Jurkat, Clone E6-1 (cell line): ENCODE measurements at regions not wholly inside any gene's neighbourhood (a gene's known extent, or its start where the extent isn't known, plus 50 kb on each side); places are given as distances from the start of the nearest gene placed in this dataset.
"Not testable (repeated sequence)": the region's sequence is repeated elsewhere in the genome, so short reads cannot be mapped to it uniquely, and the experiment has no call there.

Experiments
- DNase-seq: peaks from one replicate; pipeline ENCODE4 v3.0.0-alpha.2; 2011; ENCODE audit warnings: low read depth, low spot score
- H3K4me3 ChIP-seq: 2 replicates; pipeline ENCODE4 v1.5.1; 2011; ENCODE audit warnings: mild to moderate bottlenecking, low read length, control low read depth, moderate library complexity

DNA sequence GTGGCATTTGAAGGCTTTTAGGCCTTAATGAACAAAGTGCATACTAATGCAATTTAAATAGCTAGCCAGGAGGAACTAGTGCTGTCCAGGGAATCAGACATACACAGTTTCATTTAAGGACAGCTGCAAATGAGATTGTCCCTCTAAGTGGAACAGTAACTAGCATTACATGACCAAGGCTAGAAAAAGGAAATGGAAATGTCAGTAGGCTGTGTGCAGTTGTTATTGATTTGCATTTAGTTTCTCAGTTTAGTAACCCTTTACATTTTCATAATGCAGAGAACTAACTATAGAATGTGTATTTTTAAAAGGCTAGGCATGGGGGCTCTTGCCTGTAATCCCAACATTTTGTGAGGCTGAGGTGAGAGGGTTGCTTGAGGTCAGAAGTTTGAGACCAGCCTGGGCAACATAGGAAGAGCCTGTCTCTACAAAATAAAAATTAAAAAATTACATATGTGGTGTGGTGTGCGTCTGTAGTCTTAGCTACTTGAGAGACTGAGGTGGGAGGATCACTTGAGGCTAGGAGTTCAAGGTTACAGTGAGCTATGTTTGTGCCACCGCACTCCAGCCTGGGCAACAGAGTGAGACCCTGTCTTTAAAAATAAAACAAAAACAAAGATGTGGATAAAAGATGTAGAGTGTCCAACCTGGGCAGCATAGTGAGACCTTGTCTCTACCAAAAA, 468.0 kb downstream of the UTRN start:
- no peak overlapping the region for H3K4me3 ChIP-seq
- DNase-seq = no peak

DNA sequence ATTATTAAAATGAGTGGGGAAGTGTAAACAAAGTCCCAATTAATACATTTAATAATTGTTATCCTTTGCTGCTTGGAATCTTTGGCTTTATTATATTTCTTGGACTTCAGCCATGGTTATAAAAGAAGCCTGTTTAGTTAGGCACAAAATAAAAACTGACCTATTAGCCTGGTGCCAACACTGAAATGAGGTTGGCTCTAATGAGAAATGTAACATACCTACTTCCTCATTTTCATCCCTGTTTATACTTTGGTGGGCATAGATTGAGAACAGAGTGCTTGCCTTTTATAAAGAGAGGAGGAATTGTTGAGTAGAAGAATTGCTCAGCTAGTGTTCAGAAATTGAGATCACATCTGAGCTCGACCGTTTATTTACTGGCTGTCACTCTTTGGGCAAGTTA, 471.3 kb downstream of the UTRN start:
- DNase-seq = no peak
- no peak overlapping the region for H3K4me3 ChIP-seq

DNA sequence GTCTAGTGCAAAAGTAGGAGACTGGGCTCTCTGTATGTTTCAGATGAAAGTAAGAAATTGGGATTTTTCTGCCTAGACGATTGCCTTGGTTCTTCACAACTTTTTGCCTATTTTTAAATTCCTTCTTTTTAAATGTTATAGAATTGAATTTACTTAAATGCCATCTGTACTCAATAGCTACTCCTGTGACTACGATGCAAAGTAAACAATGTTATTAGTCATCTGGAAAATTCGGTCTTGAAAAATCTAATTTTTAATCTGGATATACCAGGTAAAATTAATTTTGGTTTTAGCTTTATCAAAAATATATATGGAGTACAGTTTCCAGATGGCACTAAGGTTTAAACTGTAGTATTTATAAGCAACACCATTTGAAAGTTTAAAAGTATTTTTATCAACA, 472.2 kb downstream of the UTRN start:
- no peak overlapping the region for H3K4me3 ChIP-seq
- no peak for DNase-seq

DNA sequence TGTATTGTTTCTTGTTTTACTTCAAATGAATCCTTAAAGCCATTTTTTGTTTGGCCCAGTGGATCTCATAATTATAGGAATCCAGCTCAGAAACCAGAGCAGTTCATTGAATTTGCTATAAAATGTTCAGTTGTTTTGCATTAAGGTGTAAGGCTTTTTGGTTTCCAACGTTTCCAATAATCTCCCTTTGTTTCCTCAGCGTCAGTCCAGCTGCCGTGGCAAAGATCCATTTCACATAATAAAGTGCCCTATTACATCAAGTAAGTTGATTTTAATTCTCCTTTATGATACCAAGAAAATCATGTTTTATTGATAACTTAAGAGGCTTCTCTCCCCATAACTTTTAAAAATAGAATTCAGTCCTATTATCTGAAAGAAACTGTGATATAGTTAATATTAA, 472.6 kb downstream of the UTRN start:
- no peak for DNase-seq
- no peak overlapping the region for H3K4me3 ChIP-seq

DNA sequence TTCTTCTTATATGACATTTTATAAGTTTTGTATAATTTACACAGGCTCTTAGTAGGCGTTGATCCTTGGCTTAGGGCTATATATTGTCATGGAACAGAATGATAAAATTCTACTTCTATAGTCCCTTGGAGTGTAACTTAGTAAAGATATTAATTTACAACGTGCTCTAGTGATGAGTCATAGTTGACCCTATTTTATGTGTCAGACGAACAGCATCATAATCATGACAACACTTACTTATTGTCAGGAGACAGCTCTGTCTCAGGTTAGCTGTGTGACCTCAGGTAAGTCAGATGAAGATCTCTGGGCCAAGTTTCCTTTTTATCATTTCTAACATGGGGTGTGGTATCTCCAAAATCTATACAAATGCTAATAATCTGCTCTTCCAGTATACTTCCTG, 473.5 kb downstream of the UTRN start:
- DNase-seq = no peak
- no peak overlapping the region for H3K4me3 ChIP-seq

DNA sequence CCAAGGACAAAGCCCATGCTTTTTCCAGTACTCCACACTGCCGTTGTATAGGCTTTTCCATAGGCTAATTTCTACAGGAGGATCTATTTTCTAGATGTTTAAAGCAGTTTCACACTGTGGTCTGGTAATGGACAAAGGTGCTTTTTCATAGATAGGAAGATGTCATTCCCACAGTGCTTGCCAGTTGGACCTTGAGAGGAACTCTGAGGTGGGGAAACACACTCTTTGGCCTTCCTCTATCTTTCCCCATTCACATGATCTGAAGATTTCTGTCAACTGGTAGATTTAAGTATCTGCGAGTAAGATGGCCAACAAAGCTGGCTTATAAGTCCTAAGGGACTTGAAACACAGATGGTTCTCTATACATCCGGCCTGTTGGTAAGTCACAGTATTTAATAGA, 477.3 kb downstream of the UTRN start:
- no peak for DNase-seq
- H3K4me3 ChIP-seq = no peak overlapping the region

DNA sequence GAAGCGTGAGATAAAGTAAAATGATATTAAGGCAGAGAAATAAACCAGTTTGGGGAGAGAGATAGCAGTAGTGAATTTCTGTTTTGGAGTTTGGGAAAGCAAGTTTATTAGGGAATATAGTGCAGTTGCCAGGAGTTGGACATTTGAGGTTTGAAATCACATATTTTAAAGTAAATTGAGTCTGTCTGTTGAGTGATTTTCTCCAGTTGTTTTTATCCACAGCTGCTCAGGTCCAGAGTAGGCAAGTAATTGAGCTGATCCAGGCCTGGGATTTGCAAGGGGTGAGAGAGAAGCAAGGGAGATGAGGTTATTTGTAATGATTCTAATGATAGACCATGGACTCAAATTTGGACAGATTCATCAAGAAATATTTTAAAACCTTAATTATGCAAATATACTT, 481.9 kb downstream of the UTRN start:
- DNase-seq = no peak

DNA sequence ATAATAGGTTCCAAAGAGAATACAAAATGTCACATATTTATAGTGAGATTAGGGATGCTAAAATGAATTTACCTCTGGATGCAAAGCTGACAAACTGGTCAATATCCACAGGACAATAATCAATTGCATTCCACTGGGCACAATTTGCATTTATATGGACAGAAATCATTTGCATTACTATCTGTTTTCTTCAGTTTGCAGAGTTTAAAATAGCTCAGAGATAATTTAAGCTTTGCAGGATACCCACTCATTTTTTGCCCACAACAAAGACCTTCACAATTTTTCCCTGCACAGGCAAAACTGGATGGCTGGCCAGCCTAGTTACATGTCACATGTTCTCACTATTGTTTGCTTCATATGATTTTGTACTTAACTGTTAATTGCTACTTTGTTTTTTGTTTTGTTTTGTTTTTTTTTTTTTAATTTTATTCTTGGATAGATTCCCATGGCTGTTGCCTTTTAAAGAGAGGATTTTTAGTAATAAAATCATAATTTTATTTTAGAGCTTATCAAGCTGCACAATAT, 483.5 kb downstream of the UTRN start:
- H3K4me3 ChIP-seq = no peak overlapping the region
- no peak for DNase-seq

More for the DNA sequence above, 481.9 kb downstream of the UTRN start:
- no peak overlapping the region for H3K4me3 ChIP-seq

DNA sequence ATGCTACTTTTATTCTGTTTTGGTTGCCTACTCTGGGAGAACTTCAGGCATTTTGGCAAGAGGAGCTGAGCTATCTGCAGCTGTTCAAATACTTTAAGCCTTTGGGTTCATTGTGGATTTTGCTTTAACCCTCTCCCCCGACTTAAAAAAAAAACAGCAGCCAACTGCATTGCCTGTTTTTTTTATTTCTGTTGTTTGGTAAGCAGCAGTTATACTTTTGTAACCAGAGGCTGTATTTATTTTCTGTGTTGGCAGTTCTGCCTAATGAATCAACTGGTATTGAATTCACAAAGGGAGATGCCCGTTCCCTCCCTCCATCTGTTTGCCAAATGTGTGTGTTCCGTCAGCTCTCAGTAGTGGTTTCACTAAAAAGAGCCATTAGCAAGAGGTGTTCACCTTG, 484.0 kb downstream of the UTRN start:
- no peak for DNase-seq

DNA sequence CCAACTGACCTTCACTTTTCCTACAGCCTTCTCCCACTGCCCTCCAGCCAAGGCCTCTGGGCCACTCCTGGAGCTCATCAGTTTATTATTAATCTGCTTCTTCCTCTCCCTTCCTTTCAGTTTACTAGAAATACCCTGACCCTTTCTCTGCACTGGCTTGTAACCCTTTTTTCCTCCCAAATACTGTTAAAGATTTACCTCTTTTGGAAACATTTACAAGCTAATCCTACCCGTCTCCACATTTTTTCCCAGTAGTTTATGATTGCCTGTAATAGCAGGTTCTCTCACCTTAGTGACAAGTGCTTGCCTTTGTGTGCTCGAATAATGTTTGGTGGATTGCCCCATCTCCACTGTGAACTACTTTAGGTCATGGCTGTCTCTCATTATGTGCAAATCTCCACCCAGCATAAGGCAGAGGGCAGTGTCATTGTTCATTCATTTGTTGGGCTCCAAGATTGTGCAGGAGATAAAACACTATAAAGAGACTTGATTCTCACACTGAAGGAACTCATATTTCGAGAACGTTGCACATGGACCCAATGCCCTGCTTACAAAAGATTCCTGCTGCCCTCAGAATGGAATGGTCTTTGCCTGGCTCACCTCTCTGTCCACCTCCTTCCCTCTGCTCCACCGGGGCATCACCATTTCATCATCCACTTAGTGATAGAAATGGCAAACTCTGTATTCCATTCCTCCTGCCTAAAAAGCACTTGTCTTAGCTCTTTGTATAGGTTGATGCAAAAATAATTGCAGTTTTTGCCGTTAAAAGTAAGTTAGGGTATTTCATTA, 491.1 kb downstream of the UTRN start:
- H3K4me3 ChIP-seq = no peak overlapping the region
- DNase-seq = no peak

More for the DNA sequence above, 484.0 kb downstream of the UTRN start:
- no peak overlapping the region for H3K4me3 ChIP-seq

DNA sequence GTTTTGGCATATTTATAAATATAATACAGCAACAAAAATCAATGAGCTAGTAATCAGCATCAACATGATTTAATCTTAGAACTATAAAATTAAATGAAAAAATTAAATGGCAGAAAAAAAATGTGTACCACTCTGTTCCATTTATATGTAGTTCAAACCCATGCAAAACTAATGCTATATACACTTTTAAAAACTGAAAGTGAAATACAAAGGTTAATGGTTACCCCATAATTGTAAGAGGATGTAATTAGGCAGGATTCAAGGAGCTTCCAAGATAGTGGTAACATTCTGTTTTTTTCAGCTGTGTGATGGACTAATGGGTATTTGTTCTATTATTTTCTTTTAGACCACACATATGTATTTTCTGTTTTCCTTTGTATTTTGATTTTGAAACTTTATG, 492.1 kb downstream of the UTRN start:
- DNase-seq = no peak
- no peak overlapping the region for H3K4me3 ChIP-seq

DNA sequence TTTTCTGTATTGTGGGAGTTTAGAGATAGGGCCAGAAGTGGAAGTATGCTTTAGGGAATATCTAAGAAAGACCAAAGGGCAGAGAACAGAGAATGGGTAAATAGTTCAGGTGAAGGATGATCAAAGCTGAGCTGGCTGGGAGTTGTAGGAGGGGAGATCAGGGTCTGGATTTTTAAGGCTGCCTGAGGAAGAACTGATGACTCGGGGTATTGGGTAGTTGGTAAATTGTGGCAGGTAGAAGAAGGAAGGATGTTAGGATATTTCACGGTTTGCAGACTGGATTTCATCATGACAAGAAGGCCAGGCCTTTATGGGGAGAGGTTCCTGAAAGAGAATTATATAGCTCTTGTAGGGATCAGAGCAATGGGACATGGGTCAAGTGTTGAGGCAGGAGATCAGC, 492.9 kb downstream of the UTRN start:
- no peak overlapping the region for H3K4me3 ChIP-seq
- DNase-seq = no peak

DNA sequence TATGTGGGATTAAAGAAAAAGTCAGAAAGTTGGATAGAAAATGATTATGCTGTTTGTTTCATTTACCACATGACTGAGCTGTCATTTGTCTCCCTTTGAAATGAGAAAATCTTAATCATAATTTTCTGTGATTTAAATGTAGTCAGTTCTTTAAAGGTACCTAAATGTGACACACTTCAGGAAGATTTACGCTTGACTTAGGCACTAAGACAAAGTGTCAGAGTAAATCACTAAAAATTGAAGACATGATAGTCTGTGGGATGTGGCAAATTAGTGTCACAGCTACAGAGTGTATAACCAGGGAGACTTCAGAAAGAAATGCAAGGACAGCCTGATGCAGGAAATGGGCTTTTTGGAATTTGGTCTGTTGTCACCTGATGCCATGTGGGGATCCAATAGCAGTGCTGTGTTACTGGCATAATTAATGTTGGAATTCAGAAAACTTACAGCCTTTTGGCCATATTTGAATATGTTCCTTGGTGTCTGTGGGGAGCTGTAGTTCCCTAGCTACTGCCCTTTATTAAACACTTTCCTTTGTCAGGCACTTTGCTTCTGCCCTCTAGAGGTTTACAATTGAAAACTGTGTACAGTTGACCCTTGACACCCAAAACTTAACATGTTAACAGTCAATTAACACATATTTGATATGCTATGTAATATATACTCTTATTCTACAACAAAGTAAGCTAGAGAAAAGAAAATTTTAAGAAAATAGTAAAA, 493.8 kb downstream of the UTRN start:
- no peak for DNase-seq
- no peak overlapping the region for H3K4me3 ChIP-seq

DNA sequence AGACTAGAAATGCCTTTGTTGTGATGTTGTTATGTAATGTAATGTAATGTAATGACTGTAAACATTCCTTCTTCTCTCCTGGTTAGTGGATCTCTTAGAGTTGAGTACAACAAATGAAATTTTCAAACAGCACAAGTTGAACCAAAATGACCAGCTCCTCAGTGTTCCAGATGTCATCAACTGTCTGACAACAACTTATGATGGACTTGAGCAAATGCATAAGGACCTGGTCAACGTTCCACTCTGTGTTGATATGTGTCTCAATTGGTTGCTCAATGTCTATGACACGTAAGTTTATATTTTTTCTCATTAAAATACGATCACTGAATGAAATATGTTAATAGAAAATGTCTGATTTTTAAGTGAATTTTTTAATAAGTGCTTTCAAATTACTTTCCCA, 496.7 kb downstream of the UTRN start:
- no peak overlapping the region for H3K4me3 ChIP-seq
- DNase-seq = no peak

DNA sequence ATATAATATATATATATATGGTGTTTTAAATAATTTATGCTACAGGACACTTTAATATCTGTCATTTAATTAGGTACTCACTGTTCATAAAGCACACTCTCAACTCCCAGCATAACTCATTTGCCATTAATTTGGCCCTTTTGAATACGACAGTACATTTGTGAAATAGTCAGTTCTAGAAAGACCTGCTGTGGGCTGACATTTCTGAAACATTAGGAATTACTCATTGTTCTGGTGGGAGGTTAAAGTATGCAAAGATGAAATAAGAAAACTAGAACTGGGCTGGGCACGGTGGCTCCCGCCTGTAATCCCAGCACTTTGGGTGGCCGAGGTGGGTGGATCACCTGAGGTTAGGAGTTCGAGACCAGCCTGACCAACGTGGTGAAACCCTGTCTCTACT, 497.5 kb downstream of the UTRN start:
- DNase-seq = no peak
- H3K4me3 ChIP-seq = no peak overlapping the region

DNA sequence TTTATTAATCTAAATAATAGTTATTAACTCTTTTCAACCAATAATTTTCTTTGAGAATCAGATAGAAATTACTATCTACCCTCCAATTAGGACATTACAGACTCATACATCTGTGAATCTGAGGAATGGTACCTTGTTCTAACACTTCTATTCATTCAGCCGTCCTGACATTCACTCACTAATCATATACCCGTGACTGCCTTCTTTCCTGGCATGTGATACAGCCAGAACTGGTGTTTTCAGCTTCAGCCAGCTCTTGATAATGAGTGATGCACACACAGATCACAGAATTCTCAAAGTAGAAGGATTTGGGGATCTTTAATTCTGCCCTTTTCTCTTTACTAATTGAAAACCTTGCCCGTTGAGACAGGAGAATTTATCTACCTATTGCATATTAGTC, 499.9 kb downstream of the UTRN start:
- no peak for DNase-seq

DNA sequence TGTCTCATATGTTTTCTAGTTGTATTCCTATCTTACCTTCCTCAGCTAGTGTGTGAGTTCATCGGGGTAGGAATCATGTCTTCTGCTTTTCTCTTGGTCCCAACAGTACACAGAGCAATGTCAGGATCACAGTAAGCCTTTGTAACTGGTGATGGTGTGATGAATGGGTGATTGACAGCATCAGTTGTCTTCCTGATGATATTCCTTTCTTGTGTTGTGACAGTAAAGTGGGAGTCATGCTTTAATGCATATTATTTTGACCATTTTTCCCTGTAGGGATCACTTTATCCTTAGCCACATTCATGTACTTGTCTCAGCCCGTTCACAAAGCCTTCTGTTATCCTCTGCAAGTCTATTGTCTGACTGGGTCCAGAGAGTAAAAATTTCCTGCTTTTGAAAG, 501.7 kb downstream of the UTRN start:
- no peak for DNase-seq
- no peak overlapping the region for H3K4me3 ChIP-seq

More for the DNA sequence above, 499.9 kb downstream of the UTRN start:
- H3K4me3 ChIP-seq = no peak overlapping the region

DNA sequence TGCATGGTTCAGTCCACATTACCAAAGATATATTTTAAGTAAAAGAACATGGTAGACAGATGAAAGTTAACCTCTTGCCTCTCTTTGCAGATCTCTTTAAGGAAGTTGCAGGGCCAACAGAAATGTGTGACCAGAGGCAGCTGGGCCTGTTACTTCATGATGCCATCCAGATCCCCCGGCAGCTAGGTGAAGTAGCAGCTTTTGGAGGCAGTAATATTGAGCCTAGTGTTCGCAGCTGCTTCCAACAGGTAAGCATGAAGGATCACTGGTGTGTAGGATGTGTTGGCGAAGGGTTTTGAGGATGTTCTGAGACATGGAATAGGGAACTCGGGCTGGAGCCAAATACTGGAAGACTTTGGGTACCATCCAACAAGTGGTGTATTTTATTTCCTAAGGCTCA, 508.6 kb downstream of the UTRN start:
- no peak for DNase-seq
- no peak overlapping the region for H3K4me3 ChIP-seq

DNA sequence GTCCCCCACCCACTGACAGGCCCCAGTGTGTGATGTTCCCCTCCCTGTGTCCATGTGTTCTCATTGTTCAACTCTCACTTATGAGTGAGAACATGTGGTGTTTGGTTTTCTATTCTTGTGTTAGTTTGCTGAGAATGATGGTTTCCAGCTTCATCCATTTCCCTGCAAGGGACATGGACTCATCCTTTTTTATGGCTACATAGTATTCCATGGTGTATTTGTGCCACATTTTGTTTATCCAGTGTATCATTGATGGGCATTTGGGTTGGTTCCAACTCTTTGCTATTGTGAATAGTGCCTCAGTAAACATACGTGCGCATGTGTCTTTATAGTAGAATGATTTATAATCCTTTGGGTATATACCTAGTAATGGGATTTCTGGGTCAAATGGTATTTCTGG, 509.9 kb downstream of the UTRN start:
- not testable (repeated sequence) for H3K4me3 ChIP-seq, DNase-seq

DNA sequence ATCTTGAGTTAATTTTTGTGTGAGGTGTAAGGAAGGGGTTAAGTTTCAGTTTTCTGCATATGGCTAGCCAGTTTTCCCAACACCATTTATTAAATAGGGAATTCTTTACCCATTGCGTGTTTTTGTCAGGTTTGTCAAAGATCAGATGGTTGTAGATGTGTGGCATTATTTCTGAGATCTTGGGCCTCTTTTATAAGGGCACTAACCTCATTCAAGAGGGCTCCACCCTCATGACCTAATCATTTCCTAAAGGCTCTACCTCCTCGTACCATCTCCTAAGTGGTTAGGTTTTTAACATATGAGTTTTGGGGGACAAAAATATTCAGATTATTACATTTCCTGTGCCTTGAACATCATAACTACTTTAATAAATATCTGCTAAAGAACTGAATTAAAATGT, 510.9 kb downstream of the UTRN start:
- DNase-seq = no peak
- H3K4me3 ChIP-seq = no peak overlapping the region
